B cell (primary cell): ENCODE measurements at regions not wholly inside any gene's neighbourhood (a gene's known extent, or its start where the extent isn't known, plus 50 kb on each side); places are given as distances from the start of the nearest gene placed in this dataset.

Source experiments
- EZH2 ChIP-seq: IDR thresholded peaks from 2 replicates; pipeline ENCODE4 v1.6.1; 2012; ENCODE audit warnings: borderline replicate concordance, low read depth, mild to moderate bottlenecking, moderate library complexity, low read length; ENCODE audit not compliant: insufficient read depth, poor library complexity, severe bottlenecking
- TF ChIP-seq, protein P1 (sequence below): fragments of 200-600 bp; IDR thresholded peaks from one replicate; pipeline ENCODE4 v1.8.0; 2022; ENCODE audit warnings: antibody characterized with exemption, mild to moderate bottlenecking

DNA sequence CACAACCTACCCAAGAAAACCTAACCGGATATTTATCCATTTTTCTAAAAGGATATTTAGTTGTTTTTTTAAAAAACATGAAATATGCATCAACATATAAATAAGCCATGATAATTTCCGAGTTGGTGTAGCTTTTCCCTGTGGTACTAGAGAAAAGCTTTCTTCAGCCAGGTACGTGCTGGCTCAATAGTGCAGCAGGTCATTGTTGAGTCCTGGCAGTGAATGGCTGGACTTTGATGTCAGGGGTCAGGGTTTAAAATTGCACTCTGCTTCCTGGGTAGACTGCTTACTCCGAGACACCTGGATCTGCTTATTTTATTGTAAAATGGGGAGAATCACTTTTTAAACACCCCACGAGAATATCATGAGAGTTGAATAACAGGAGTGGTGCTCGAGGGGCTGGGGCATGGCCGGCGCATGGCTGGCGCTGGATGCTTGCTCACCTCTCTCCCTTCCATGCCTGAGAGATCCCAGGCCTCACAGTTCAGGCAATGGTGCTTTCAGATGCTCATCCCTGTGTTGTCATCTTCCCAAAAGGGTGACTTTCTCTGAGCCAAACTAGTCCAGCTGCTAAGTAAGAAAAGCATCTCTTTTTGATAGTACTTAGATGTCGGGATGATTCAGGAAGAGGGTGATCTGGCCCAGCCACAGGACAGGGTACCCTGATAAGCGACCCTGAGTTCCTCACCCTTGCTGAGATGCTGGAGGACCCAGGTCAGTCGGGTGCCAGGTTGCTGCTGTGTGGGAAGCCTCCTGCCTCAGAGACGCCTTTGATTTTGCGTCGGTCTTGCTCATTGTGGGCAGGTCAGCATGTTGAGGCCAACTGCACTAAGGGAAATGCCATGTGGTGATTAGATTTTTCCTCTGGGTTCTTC is 269.1 kb upstream of the FOXQ1 start:
- TF ChIP-seq, protein P1, sequence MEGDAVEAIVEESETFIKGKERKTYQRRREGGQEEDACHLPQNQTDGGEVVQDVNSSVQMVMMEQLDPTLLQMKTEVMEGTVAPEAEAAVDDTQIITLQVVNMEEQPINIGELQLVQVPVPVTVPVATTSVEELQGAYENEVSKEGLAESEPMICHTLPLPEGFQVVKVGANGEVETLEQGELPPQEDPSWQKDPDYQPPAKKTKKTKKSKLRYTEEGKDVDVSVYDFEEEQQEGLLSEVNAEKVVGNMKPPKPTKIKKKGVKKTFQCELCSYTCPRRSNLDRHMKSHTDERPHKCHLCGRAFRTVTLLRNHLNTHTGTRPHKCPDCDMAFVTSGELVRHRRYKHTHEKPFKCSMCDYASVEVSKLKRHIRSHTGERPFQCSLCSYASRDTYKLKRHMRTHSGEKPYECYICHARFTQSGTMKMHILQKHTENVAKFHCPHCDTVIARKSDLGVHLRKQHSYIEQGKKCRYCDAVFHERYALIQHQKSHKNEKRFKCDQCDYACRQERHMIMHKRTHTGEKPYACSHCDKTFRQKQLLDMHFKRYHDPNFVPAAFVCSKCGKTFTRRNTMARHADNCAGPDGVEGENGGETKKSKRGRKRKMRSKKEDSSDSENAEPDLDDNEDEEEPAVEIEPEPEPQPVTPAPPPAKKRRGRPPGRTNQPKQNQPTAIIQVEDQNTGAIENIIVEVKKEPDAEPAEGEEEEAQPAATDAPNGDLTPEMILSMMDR: no peak
- no peak for TF ChIP-seq EZH2
